Effector memory CD4-positive, alpha-beta T cell (primary cell): ENCODE measurements at regions not wholly inside any gene's neighbourhood (a gene's known extent, or its start where the extent isn't known, plus 50 kb on each side); places are given as distances from the start of the nearest gene placed in this dataset.
"Not testable (repeated sequence)": the region's sequence is repeated elsewhere in the genome, so short reads cannot be mapped to it uniquely, and the experiment has no call there.

Source experiments
- DNase-seq, 3 donors: peaks; one replicate each; pipeline ENCODE4 v3.0.0-alpha.2; 2020
- H3K27ac ChIP-seq: 2 replicates; pipeline ENCODE4 v1.7.0; 2013; ENCODE audit warnings: mild to moderate bottlenecking, low read length, moderate library complexity; ENCODE audit not compliant: insufficient read depth, poor library complexity, severe bottlenecking
- H3K27me3 ChIP-seq: replicated peaks from 2 replicates; pipeline ENCODE4 v1.7.0; 2013; ENCODE audit warnings: mild to moderate bottlenecking, low read length; ENCODE audit not compliant: insufficient read depth, control insufficient read depth, poor library complexity, severe bottlenecking
- H3K36me3 ChIP-seq: 2 replicates; pipeline ENCODE4 v1.7.0; 2013; ENCODE audit warnings: mild to moderate bottlenecking, low read length, moderate library complexity; ENCODE audit not compliant: control insufficient read depth, insufficient read depth
- H3K4me1 ChIP-seq: 2 replicates; pipeline ENCODE4 v1.7.0; 2013; ENCODE audit warnings: low read length, mild to moderate bottlenecking; ENCODE audit not compliant: control insufficient read depth, insufficient read depth, poor library complexity, severe bottlenecking
- H3K4me3 ChIP-seq: 2 replicates; pipeline ENCODE4 v1.7.0; 2013; ENCODE audit warnings: low read length, low read depth, mild to moderate bottlenecking; ENCODE audit not compliant: insufficient read depth, poor library complexity, severe bottlenecking
- H3K9me3 ChIP-seq: 2 replicates; pipeline ENCODE4 v1.7.0; 2013; ENCODE audit warnings: mild to moderate bottlenecking, low read length, moderate library complexity; ENCODE audit not compliant: control insufficient read depth

GRCh38 chr21:24561291-24561690 lies 1046.0 kb downstream of the MRPL39 start:
- no peak for DNase-seq
- H3K4me3 ChIP-seq = no peak overlapping the region

DNA sequence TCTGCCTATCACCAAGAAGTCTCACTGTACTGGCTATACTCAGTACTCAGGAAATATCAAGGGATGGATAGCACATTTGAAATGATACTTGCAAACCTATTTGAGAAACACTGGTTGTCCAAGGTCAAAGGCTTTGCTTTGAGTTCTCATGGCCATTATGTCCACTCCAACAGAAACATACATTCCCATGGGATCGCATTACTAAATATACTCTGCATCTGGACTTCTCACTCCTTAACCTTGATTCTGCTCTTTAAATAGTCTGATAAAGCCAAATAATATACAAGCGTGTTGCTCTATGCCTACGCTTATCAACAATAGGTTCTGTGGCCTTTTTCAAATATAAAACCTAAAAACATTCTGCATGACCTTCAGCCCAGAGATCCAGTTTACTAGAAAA lies 1054.8 kb downstream of the MRPL39 start:
- Histone ChIP-seq H3K27ac (no peak overlapping the region), H3K4me3 (no peak overlapping the region), H3K27me3 (no peaks in the 10 kb centered on the region), H3K4me1 (no peaks in the 10 kb centered on the region), H3K36me3 (no peaks in the 10 kb centered on the region), H3K9me3 (no peaks in the 10 kb centered on the region)
- no peak for DNase-seq

More at GRCh38 chr21:24561291-24561690, 1046.0 kb downstream of the MRPL39 start:
- Histone ChIP-seq H3K36me3 (no peaks in the 10 kb centered on the region), H3K27me3 (no peaks in the 10 kb centered on the region), H3K27ac (no peak overlapping the region), H3K4me1 (no peaks in the 10 kb centered on the region), H3K9me3 (no peaks in the 10 kb centered on the region)

GRCh38 chr21:24545807-24546361 lies 1061.4 kb downstream of the MRPL39 start:
- Histone ChIP-seq H3K9me3 (no peaks in the 10 kb centered on the region), H3K27ac (no peak overlapping the region), H3K27me3 (no peaks in the 10 kb centered on the region), H3K36me3 (no peaks in the 10 kb centered on the region), H3K4me3 (no peak overlapping the region), H3K4me1 (no peaks in the 10 kb centered on the region)
- no peak for DNase-seq

DNA sequence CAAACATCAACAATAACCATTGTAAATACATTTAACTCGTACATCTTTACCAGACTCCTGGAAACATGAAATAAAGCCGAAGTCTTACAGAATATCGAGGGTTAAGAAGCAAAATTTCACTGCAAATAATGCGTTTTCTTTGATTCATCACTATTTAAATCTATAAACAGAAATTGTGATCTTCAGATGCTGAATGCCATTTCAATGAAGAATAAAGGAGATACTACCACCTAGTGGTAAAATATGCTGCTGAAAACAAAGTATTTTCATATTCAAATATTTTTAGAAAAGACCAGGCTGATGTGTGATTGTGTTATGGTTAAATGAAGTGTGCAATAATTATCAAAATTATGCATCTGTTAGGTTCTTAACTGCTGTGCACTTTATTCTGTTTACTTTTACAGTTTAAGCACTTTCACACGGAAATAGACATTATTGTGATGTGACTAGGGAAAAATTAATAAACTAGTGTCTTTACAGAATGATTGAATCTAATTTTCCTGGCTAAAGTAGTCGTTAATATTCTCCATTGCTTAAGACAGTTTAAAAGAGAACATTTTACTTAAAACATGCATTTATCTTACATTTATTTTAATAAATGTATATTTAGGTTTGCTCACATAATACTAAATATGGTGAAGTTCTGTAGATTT lies 1093.1 kb downstream of the MRPL39 start:
- Histone ChIP-seq H3K36me3 (no peaks in the 10 kb centered on the region), H3K27ac (no peak overlapping the region), H3K4me3 (no peak overlapping the region), H3K4me1 (no peaks in the 10 kb centered on the region), H3K27me3 (no peaks in the 10 kb centered on the region), H3K9me3 (no peaks in the 10 kb centered on the region)
- DNase-seq = no peak

- H3K4me1 ChIP-seq = no peaks in the 10 kb centered on the region
- no peak overlapping the region for H3K27ac ChIP-seq
- DNase-seq = no peak
- H3K27me3 ChIP-seq = no peaks in the 10 kb centered on the region
- H3K9me3 ChIP-seq = no peaks in the 10 kb centered on the region
- no peaks in the 10 kb centered on the region for H3K36me3 ChIP-seq
- H3K4me3 ChIP-seq = no peak overlapping the region
Measured at GRCh38 chr21:24509131-24509530, 1098.2 kb downstream of the MRPL39 start.

DNA sequence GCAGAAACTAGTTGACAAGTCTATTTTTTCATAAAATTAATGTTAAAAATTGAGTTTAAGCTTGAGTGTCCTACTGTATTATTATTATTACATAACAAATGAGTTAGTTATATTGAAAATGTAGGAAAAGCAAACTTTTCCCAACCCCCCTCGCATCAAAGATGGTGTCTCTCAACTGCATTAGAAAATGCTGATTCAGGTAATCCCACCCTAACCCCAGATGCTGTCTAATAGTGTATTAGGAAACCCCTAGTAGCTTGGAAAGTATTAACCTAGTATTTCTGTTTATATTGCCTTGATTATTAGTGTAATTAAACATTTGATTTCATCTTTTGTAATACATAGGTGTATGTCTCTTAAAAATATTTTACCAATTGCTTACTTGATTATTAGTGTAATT lies 1120.3 kb downstream of the MRPL39 start:
- no peak for DNase-seq
- H3K27ac ChIP-seq = no peak overlapping the region
- no peak overlapping the region for H3K4me3 ChIP-seq
- no peaks in the 10 kb centered on the region for H3K9me3 ChIP-seq
- H3K36me3 ChIP-seq = no peaks in the 10 kb centered on the region
- no peaks in the 10 kb centered on the region for H3K4me1 ChIP-seq
- H3K27me3 ChIP-seq = no peaks in the 10 kb centered on the region

- not testable (repeated sequence) for H3K27me3 ChIP-seq, H3K4me3 ChIP-seq, H3K36me3 ChIP-seq
Measured at GRCh38 chr21:24483361-24483760, 1123.9 kb downstream of the MRPL39 start.

GRCh38 chr21:24470852-24471251 lies 1136.4 kb downstream of the MRPL39 start:
- H3K27me3 ChIP-seq = no peaks in the 10 kb centered on the region
- no peaks in the 10 kb centered on the region for H3K9me3 ChIP-seq
- no peaks in the 10 kb centered on the region for H3K4me1 ChIP-seq
- H3K4me3 ChIP-seq = no peak overlapping the region
- H3K27ac ChIP-seq = no peak overlapping the region
- no peak for DNase-seq
- H3K36me3 ChIP-seq = no peaks in the 10 kb centered on the region

More at GRCh38 chr21:24483361-24483760, 1123.9 kb downstream of the MRPL39 start:
- not testable (repeated sequence) for H3K9me3 ChIP-seq, H3K4me1 ChIP-seq, DNase-seq, H3K27ac ChIP-seq

DNA sequence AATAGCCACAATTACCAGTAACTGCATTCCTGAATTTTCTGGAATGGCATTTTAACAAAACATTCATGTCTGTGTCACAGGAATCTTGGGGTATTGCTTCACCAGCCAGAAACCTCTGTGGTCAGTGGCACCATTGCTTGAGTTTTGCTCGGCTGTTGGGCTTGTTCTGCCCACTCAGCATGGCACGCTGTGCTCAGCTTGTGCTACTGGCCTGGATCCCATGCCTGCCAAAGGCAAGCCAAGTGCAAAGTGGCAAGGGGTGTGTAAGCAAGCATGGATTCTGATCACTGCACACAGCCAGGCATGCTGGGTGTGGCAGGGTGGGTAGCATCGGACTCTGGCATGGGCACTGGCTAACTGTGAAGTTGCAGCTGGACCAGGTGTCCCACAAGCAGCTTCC lies 1150.9 kb downstream of the MRPL39 start:
- H3K4me1 ChIP-seq = no peaks in the 10 kb centered on the region
- no peak for DNase-seq
- H3K4me3 ChIP-seq = no peak overlapping the region
- H3K27ac ChIP-seq = no peak overlapping the region
- no peaks in the 10 kb centered on the region for H3K36me3 ChIP-seq
- no peaks in the 10 kb centered on the region for H3K27me3 ChIP-seq
- no peaks in the 10 kb centered on the region for H3K9me3 ChIP-seq

DNA sequence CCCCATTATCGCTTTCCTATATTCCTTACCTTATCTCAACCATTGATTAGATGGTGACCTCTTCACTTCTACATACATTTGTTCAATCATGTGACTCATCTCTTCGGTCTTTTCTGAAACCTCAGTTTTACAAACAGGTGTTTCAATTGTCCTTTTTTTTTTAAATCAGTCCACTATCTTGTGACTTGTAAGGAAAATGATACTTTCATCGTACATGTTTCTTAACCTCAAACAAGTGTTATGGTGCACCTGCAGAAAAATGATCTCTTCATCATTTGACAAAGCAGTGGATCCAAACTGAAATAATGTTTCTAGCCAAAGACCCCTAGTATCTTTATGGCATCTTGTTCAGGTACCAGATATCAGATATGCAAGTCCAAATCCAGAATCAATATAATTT lies 1157.2 kb downstream of the MRPL39 start:
- Histone ChIP-seq H3K36me3 (no peaks in the 10 kb centered on the region), H3K9me3 (no peaks in the 10 kb centered on the region), H3K4me1 (no peaks in the 10 kb centered on the region), H3K4me3 (no peak overlapping the region), H3K27me3 (no peaks in the 10 kb centered on the region), H3K27ac (no peak overlapping the region)
- no peak for DNase-seq
